Memory B cell (primary cell): ENCODE measurements at regions not wholly inside any gene's neighbourhood (a gene's known extent, or its start where the extent isn't known, plus 50 kb on each side); places are given as distances from the start of the nearest gene placed in this dataset.

ENCODE experiments used
- ATAC-seq: fragments of 150-1000 bp; cut with Tn5 transposase; 2 replicates; pipeline ENCODE4 v1.10.0; 2021; ENCODE audit warnings: low read depth, mild to moderate bottlenecking, moderate library complexity
- DNase-seq, 2 donors: peaks; one replicate each; pipeline ENCODE4 v3.0.0; 2022; ENCODE audit warnings: low spot score in 2 of 2
- H3K27ac Mint-ChIP-seq: one replicate; pipeline ENCODE4 v1.8.0; 2022; ENCODE audit warnings: mild to moderate bottlenecking, moderate library complexity, mixed read lengths
- H3K27me3 Mint-ChIP-seq: one replicate; pipeline ENCODE4 v1.8.0; 2022; ENCODE audit warnings: mixed read lengths
- H3K36me3 Mint-ChIP-seq: one replicate; pipeline ENCODE4 v1.8.0; 2022; ENCODE audit warnings: mild to moderate bottlenecking, mixed read lengths
- H3K4me1 Mint-ChIP-seq: one replicate; pipeline ENCODE4 v1.8.0; 2022; ENCODE audit warnings: mixed read lengths
- H3K4me3 Mint-ChIP-seq: one replicate; pipeline ENCODE4 v1.8.0; 2022; ENCODE audit warnings: mild to moderate bottlenecking, moderate library complexity, mixed read lengths
- H3K9me3 Mint-ChIP-seq: one replicate; pipeline ENCODE4 v1.8.0; 2022; ENCODE audit warnings: mixed read lengths

GRCh38 chr3:56860939-56861338, 59.2 kb upstream of the ARHGEF3 start:
- DNase-seq (no peak), ATAC-seq (no peak)
- H3K36me3 Mint-ChIP-seq, result peaks cover 6% of the 10 kb centered on the region
- no peaks in the 10 kb centered on the region for H3K27me3 Mint-ChIP-seq
- peaks cover 3% of the 10 kb centered on the region for H3K4me1 Mint-ChIP-seq
- no peak overlapping the region for H3K27ac Mint-ChIP-seq
- no peak overlapping the region for H3K4me3 Mint-ChIP-seq
- peaks cover 3% of the 10 kb centered on the region for H3K9me3 Mint-ChIP-seq

- Mint-ChIP-seq H3K27ac (no peak overlapping the region), H3K36me3 (peaks cover 6% of the 10 kb centered on the region), H3K4me1 (peaks cover 5% of the 10 kb centered on the region), H3K4me3 (no peak overlapping the region), H3K27me3 (no peaks in the 10 kb centered on the region), H3K9me3 (peaks cover 3% of the 10 kb centered on the region)
- no peak for DNase-seq
- no peak for ATAC-seq
These were observed 58.6 kb upstream of the ARHGEF3 start for GRCh38 chr3:56860351-56860750.

- Mint-ChIP-seq H3K9me3 (no peaks in the 10 kb centered on the region), H3K4me1 (peaks cover 7% of the 10 kb centered on the region), H3K27ac (no peak overlapping the region), H3K4me3 (no peak overlapping the region), H3K36me3 (peaks cover 2% of the 10 kb centered on the region), H3K27me3 (peaks cover 2% of the 10 kb centered on the region)
- ATAC-seq, result no peak
- DNase-seq, result no peak
These were observed 56.6 kb upstream of the ARHGEF3 start for GRCh38 chr3:56858331-56858730.

GRCh38 chr3:56857178-56857577, 55.4 kb upstream of the ARHGEF3 start:
- no peak for ATAC-seq
- H3K4me3 Mint-ChIP-seq, result no peak overlapping the region
- peaks cover 2% of the 10 kb centered on the region for H3K36me3 Mint-ChIP-seq
- H3K27ac Mint-ChIP-seq, result no peak overlapping the region
- no peaks in the 10 kb centered on the region for H3K9me3 Mint-ChIP-seq
- peaks cover 2% of the 10 kb centered on the region for H3K27me3 Mint-ChIP-seq
- H3K4me1 Mint-ChIP-seq, result peaks cover 7% of the 10 kb centered on the region
- DNase-seq, result no peak

GRCh38 chr3:56856752-56857151, 55.0 kb upstream of the ARHGEF3 start:
- no peak for ATAC-seq

GRCh38 chr3:56855856-56856512, 54.2 kb upstream of the ARHGEF3 start:
- no peak overlapping the region for H3K4me3 Mint-ChIP-seq

More at GRCh38 chr3:56856752-56857151, 55.0 kb upstream of the ARHGEF3 start:
- Mint-ChIP-seq H3K27me3 (peaks cover 2% of the 10 kb centered on the region), H3K36me3 (peaks cover 2% of the 10 kb centered on the region), H3K4me3 (no peak overlapping the region), H3K4me1 (peaks cover 7% of the 10 kb centered on the region), H3K9me3 (no peaks in the 10 kb centered on the region), H3K27ac (no peak overlapping the region)
- no peak for DNase-seq

GRCh38 chr3:56854856-56855611, 53.3 kb upstream of the ARHGEF3 start:
- DNase-seq (no peak), ATAC-seq (no peak)
- H3K9me3 Mint-ChIP-seq, result no peaks in the 10 kb centered on the region
- peaks cover 2% of the 10 kb centered on the region for H3K27me3 Mint-ChIP-seq
- H3K27ac Mint-ChIP-seq, result no peak overlapping the region
- H3K4me1 Mint-ChIP-seq, result peaks cover 4% of the 10 kb centered on the region
- peaks cover 2% of the 10 kb centered on the region for H3K36me3 Mint-ChIP-seq
- H3K4me3 Mint-ChIP-seq, result no peak overlapping the region

More at GRCh38 chr3:56855856-56856512, 54.2 kb upstream of the ARHGEF3 start:
- H3K9me3 Mint-ChIP-seq, result no peaks in the 10 kb centered on the region
- H3K4me1 Mint-ChIP-seq, result peaks cover 7% of the 10 kb centered on the region
- peaks cover 2% of the 10 kb centered on the region for H3K27me3 Mint-ChIP-seq
- ATAC-seq (peak; percentile 39), DNase-seq (peak in 1 of 2 donors; percentile 7)
- no peak overlapping the region for H3K27ac Mint-ChIP-seq
- H3K36me3 Mint-ChIP-seq, result peaks cover 2% of the 10 kb centered on the region

- Mint-ChIP-seq H3K4me1 (peaks cover 4% of the 10 kb centered on the region), H3K4me3 (no peak overlapping the region), H3K27me3 (peaks cover 2% of the 10 kb centered on the region), H3K27ac (no peak overlapping the region), H3K36me3 (peaks cover 2% of the 10 kb centered on the region), H3K9me3 (no peaks in the 10 kb centered on the region)
- DNase-seq, result no peak
- ATAC-seq, result no peak
These were observed 50.5 kb upstream of the ARHGEF3 start for GRCh38 chr3:56851966-56852884.
